ENCODE measurements at regions not wholly inside any gene's neighbourhood (a gene's known extent, or its start where the extent isn't known, plus 50 kb on each side); places are given as distances from the start of the nearest gene placed in this dataset.

DNA sequence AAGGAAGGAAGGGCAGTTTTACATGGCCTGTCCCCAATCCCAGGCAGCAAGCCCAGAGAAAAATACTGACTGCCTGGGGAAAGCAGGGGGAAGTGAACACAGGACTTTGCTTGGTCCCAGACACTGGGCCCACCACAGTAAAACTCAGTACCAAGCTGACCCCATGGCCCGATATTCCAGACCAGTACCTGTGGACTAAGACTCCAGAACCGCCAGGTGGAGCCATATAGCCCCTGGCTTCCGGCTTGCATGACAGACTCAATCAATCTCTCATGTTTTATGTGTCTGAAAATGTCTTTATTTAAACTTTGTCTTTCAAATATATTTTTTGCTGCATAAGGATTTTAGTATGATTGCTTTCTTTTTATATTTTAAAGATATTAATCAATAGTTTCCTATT lies 767.9 kb upstream of the SLITRK6 start:
- TF ChIP-seq, protein P1, sequence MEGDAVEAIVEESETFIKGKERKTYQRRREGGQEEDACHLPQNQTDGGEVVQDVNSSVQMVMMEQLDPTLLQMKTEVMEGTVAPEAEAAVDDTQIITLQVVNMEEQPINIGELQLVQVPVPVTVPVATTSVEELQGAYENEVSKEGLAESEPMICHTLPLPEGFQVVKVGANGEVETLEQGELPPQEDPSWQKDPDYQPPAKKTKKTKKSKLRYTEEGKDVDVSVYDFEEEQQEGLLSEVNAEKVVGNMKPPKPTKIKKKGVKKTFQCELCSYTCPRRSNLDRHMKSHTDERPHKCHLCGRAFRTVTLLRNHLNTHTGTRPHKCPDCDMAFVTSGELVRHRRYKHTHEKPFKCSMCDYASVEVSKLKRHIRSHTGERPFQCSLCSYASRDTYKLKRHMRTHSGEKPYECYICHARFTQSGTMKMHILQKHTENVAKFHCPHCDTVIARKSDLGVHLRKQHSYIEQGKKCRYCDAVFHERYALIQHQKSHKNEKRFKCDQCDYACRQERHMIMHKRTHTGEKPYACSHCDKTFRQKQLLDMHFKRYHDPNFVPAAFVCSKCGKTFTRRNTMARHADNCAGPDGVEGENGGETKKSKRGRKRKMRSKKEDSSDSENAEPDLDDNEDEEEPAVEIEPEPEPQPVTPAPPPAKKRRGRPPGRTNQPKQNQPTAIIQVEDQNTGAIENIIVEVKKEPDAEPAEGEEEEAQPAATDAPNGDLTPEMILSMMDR (IDR thresholded peaks at IDR 0.05; ENCODE audit: poor library complexity) = peak; percentile 30
- TF ChIP-seq EZH2 (IDR thresholded peaks at IDR 0.05; ENCODE audit: borderline replicate concordance) = no peak
- Histone ChIP-seq H3K9me2 (replicated peaks; ENCODE audit: insufficient read depth) (no peaks in the 10 kb centered on the region), H3K27me3 (no peaks in the 10 kb centered on the region), H3K9me3 (ENCODE audit: low read depth) (no peaks in the 10 kb centered on the region), H3K79me2 (no peaks in the 10 kb centered on the region), H3K4me2 (no peak overlapping the region), H3K4me3 (no peak overlapping the region), H2AFZ (no peak overlapping the region), H3K27ac (no peak overlapping the region), H3K4me1 (ENCODE audit: insufficient read depth) (no peaks in the 10 kb centered on the region), H3K36me3 (replicated peaks; ENCODE audit: insufficient read depth, low read depth) (no peaks in the 10 kb centered on the region), H4K20me1 (ENCODE audit: insufficient read depth, poor library complexity, severe bottlenecking) (no peaks in the 10 kb centered on the region)
- 71% methylated on average over 3 of the region's 3 CpGs for WGBS (ENCODE audit: low lambda C conversion rate, missing lambda C conversion rate)
- peak; percentile 8 for DNase-seq (ENCODE audit: low spot score)

DNA sequence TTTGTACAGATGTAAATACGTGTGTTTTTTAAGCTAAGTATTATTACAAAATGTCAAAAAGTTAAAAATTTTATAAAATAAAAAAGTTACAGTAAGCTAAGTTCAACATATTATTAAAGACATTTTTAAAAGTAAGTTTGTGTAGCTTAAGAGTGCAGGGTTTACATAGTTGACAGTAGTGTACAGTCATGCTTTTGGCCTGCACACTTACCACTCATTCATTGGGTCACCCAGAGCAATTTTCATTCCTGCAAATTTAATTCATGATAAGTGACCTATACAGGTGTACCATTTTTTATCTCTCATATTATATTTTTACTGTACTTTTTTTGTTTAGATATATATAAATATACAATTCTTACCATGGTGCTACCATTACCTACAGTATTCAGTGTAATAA lies 769.9 kb upstream of the SLITRK6 start:
- DNase-seq (ENCODE audit: low spot score) = no peak
- Histone ChIP-seq H3K4me3 (no peak overlapping the region), H4K20me1 (ENCODE audit: insufficient read depth, poor library complexity, severe bottlenecking) (no peaks in the 10 kb centered on the region), H3K36me3 (replicated peaks; ENCODE audit: insufficient read depth, low read depth) (no peaks in the 10 kb centered on the region), H2AFZ (no peak overlapping the region), H3K79me2 (no peaks in the 10 kb centered on the region), H3K9me3 (ENCODE audit: low read depth) (no peaks in the 10 kb centered on the region), H3K27ac (no peak overlapping the region), H3K9me2 (replicated peaks; ENCODE audit: insufficient read depth) (no peaks in the 10 kb centered on the region), H3K4me1 (ENCODE audit: insufficient read depth) (no peaks in the 10 kb centered on the region), H3K27me3 (no peaks in the 10 kb centered on the region), H3K4me2 (no peak overlapping the region)
- 71% methylated on average over 1 of the region's 1 CpG for WGBS (ENCODE audit: low lambda C conversion rate, missing lambda C conversion rate)
- TF ChIP-seq EZH2 (IDR thresholded peaks at IDR 0.05; ENCODE audit: borderline replicate concordance) (no peak), EZH2phosphoT487 (IDR thresholded peaks at IDR 0.05; ENCODE audit: low read depth, severe bottlenecking, unreplicated experiment) (no peak)

DNA sequence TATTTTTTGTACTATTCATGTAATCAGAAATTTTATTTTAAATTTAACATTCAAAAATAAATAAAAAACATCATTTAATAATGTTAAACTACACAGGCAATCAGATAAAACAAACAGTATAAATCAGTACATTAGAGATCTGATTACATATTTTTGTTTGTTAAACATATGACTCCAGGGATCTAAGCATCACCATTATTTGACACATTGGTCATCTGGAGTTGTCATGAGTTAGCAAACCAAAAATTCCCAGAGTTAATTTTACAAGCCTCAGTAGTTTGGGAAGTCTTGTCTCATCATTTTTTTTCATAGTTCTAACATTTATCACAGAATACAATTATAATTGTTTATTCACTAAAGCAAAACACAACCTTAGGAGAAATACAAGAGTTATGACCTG lies 770.8 kb upstream of the SLITRK6 start:
- Histone ChIP-seq H3K9me2 (replicated peaks; ENCODE audit: insufficient read depth) (no peaks in the 10 kb centered on the region), H3K4me1 (ENCODE audit: insufficient read depth) (no peaks in the 10 kb centered on the region), H3K36me3 (replicated peaks; ENCODE audit: insufficient read depth, low read depth) (no peaks in the 10 kb centered on the region), H3K9me3 (ENCODE audit: low read depth) (no peaks in the 10 kb centered on the region), H3K79me2 (no peaks in the 10 kb centered on the region), H3K4me2 (no peak overlapping the region), H2AFZ (no peak overlapping the region), H3K4me3 (no peak overlapping the region), H3K27ac (no peak overlapping the region), H4K20me1 (ENCODE audit: insufficient read depth, poor library complexity, severe bottlenecking) (no peaks in the 10 kb centered on the region), H3K27me3 (no peaks in the 10 kb centered on the region)
- no peak for DNase-seq (ENCODE audit: low spot score)
- no peak for TF ChIP-seq EZH2phosphoT487 (IDR thresholded peaks at IDR 0.05; ENCODE audit: low read depth, severe bottlenecking, unreplicated experiment)
- TF ChIP-seq EZH2 (IDR thresholded peaks at IDR 0.05; ENCODE audit: borderline replicate concordance) = no peak
- TF ChIP-seq, protein P1 (IDR thresholded peaks at IDR 0.05; ENCODE audit: poor library complexity) = no peak

DNA sequence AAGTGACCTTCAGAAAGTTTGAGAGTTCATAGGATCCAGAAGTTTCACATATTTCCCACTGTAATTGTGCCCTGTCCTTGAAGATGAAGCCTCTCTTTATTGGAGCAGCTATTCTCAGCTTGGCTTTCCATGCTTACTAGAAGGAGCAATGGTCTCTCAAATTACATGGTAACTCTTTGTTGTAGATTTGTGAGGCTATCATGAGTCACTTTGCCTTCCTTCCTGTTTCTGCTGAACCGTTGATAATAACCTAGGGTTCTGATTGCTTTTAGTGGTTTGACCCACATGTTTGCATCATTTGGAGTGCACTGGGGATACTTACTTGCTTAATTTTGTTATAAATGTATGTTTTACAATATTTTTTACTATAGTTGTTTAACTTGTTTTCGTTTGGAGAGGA lies 772.9 kb upstream of the SLITRK6 start:
- H3K4me2 ChIP-seq = no peak overlapping the region
- TF ChIP-seq EZH2phosphoT487 (IDR thresholded peaks at IDR 0.05; ENCODE audit: low read depth, severe bottlenecking, unreplicated experiment) (no peak), EZH2 (IDR thresholded peaks at IDR 0.05; ENCODE audit: borderline replicate concordance) (no peak)
- TF ChIP-seq, protein P1 (IDR thresholded peaks at IDR 0.05; ENCODE audit: poor library complexity) = no peak
- no peaks in the 10 kb centered on the region for H3K9me2 ChIP-seq (replicated peaks; ENCODE audit: insufficient read depth)
- H3K27me3 ChIP-seq = no peaks in the 10 kb centered on the region
- no peaks in the 10 kb centered on the region for H3K4me1 ChIP-seq (ENCODE audit: insufficient read depth)
- 68% methylated on average over 2 of the region's 2 CpGs for WGBS (ENCODE audit: low lambda C conversion rate, missing lambda C conversion rate)
- H3K4me3 ChIP-seq = no peak overlapping the region
- no peak overlapping the region for H2AFZ ChIP-seq
- no peak overlapping the region for H3K27ac ChIP-seq
- DNase-seq (ENCODE audit: low spot score) = no peak
- no peaks in the 10 kb centered on the region for H4K20me1 ChIP-seq (ENCODE audit: insufficient read depth, poor library complexity, severe bottlenecking)
- H3K79me2 ChIP-seq = no peaks in the 10 kb centered on the region
- H3K9me3 ChIP-seq (ENCODE audit: low read depth) = no peaks in the 10 kb centered on the region
- H3K36me3 ChIP-seq (replicated peaks; ENCODE audit: insufficient read depth, low read depth) = no peaks in the 10 kb centered on the region

Data from hepatocyte (in vitro differentiated cells).